HL-60 (cell line): ENCODE measurements at regions not wholly inside any gene's neighbourhood (a gene's known extent, or its start where the extent isn't known, plus 50 kb on each side); places are given as distances from the start of the nearest gene placed in this dataset.

Experiments used
- DNase-seq, 2 experiments: peaks; one replicate each; pipeline ENCODE4 v3.0.0-alpha.2; 2010 to 2020; ENCODE audit warnings: low read depth in 1 of 2, low spot score in 1 of 2
- H3K27ac ChIP-seq: fragments of 250-450 bp; sonication (Bioruptor Pico); replicated peaks from 2 replicates; pipeline ENCODE4 v1.5.1; 2020; ENCODE audit warnings: mild to moderate bottlenecking, moderate library complexity
- H3K27me3 ChIP-seq: fragments of 250-450 bp; sonication (Bioruptor Pico); 2 replicates; pipeline ENCODE4 v1.5.1; 2021; ENCODE audit warnings: mild to moderate bottlenecking, moderate library complexity; ENCODE audit not compliant: insufficient read depth, poor library complexity, severe bottlenecking
- H3K4me3 ChIP-seq: replicated peaks from 2 replicates; pipeline ENCODE4 v1.5.1; 2011; ENCODE audit warnings: mild to moderate bottlenecking, control low read depth, low read length; ENCODE audit not compliant: insufficient read depth
- CTCF ChIP-seq: IDR thresholded peaks from one replicate; pipeline ENCODE4 v1.5.1; 2011; ENCODE audit warnings: low read length, control low read depth, inconsistent platforms; ENCODE audit not compliant: insufficient read depth
- GABPA ChIP-seq: IDR thresholded peaks from 2 replicates; pipeline ENCODE4 v1.6.1; 2012; ENCODE audit warnings: low read depth
- POLR2AphosphoS5 ChIP-seq: IDR thresholded peaks from 2 replicates; pipeline ENCODE4 v1.6.1; 2012; ENCODE audit warnings: low read depth
- SPI1 ChIP-seq: IDR thresholded peaks from 2 replicates; pipeline ENCODE4 v1.6.1; 2012; ENCODE audit warnings: low read depth, mild to moderate bottlenecking, borderline replicate concordance
- TF ChIP-seq, protein P1 (sequence below): IDR thresholded peaks from 2 replicates; pipeline ENCODE4 v1.6.1; 2012; ENCODE audit warnings: low read depth; ENCODE audit not compliant: insufficient replicate concordance

DNA sequence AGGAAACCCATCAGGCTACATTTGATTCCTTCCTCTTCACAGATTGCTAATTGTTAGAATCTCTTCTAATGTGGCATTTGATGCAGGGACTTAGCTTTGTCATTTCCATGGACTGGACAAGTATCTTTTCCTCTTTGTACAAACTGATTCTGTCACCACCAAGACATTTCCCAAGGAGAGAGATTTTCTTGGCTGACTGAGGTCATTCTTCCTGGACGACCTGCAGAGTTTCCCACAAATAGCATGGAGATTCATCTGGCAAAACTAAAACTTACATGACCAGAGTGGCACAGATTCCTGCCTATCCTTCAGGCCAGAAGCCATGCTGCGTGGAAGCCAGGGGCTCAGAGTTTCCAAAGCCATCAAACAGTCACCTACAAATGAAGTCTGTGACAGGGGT is 269.2 kb upstream of the LRTM1 start:
- Histone ChIP-seq H3K4me3 (no peak overlapping the region), H3K27me3 (no peaks in the 10 kb centered on the region), H3K27ac (no peak overlapping the region)
- no peak for DNase-seq
- TF ChIP-seq GABPA = no peak
- no peak for TF ChIP-seq CTCF
- TF ChIP-seq, protein P1, sequence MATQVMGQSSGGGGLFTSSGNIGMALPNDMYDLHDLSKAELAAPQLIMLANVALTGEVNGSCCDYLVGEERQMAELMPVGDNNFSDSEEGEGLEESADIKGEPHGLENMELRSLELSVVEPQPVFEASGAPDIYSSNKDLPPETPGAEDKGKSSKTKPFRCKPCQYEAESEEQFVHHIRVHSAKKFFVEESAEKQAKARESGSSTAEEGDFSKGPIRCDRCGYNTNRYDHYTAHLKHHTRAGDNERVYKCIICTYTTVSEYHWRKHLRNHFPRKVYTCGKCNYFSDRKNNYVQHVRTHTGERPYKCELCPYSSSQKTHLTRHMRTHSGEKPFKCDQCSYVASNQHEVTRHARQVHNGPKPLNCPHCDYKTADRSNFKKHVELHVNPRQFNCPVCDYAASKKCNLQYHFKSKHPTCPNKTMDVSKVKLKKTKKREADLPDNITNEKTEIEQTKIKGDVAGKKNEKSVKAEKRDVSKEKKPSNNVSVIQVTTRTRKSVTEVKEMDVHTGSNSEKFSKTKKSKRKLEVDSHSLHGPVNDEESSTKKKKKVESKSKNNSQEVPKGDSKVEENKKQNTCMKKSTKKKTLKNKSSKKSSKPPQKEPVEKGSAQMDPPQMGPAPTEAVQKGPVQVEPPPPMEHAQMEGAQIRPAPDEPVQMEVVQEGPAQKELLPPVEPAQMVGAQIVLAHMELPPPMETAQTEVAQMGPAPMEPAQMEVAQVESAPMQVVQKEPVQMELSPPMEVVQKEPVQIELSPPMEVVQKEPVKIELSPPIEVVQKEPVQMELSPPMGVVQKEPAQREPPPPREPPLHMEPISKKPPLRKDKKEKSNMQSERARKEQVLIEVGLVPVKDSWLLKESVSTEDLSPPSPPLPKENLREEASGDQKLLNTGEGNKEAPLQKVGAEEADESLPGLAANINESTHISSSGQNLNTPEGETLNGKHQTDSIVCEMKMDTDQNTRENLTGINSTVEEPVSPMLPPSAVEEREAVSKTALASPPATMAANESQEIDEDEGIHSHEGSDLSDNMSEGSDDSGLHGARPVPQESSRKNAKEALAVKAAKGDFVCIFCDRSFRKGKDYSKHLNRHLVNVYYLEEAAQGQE = no peak
- no peak for TF ChIP-seq SPI1
- no peak for TF ChIP-seq POLR2AphosphoS5

- no peaks in the 10 kb centered on the region for H3K27me3 ChIP-seq
- TF ChIP-seq GABPA (no peak), SPI1 (no peak), CTCF (no peak)
- DNase-seq = no peak
- H3K4me3 ChIP-seq = no peak overlapping the region
- no peak overlapping the region for H3K27ac ChIP-seq
Observed at GRCh38 chr3:55196495-55196894, 268.6 kb upstream of the LRTM1 start.

DNA sequence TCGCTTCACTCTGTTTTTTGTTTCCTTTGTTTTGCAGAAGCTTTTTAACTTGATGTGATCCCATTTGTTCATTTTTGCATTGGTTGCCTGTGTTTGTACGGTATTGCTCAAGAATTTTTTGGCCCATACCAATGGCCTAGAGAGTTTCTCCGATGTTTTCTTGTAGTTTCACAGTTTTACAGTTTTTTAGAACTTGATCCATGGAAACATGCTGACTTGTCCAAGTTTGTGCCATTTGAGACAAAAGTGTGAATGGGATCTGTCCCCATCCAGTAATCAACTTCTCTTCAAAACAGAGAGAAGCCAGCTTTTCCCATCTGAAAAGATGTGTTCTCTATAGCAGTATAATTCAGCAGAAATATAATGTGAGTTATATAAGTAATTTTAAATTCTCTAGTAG is 266.5 kb upstream of the LRTM1 start:
- DNase-seq = no peak
- TF ChIP-seq POLR2AphosphoS5 (no peak), GABPA (no peak), SPI1 (no peak), CTCF (no peak)
- TF ChIP-seq, protein P1 = no peak
- Histone ChIP-seq H3K27ac (no peak overlapping the region), H3K4me3 (no peak overlapping the region), H3K27me3 (no peaks in the 10 kb centered on the region)
